Keratinocyte (primary cell): ENCODE measurements at regions not wholly inside any gene's neighbourhood (a gene's known extent, or its start where the extent isn't known, plus 50 kb on each side); places are given as distances from the start of the nearest gene placed in this dataset.
"Not testable (repeated sequence)": the region's sequence is repeated elsewhere in the genome, so short reads cannot be mapped to it uniquely, and the experiment has no call there.

Experiments
- DNase-seq: peaks from one replicate; pipeline ENCODE4 v3.0.0-alpha.2; 2011; ENCODE audit warnings: low read depth, missing footprints, low spot score
- FAIRE-seq: peaks from 2 replicates; lab custom pipeline; 2011; peaks lifted over from hg19 to GRCh38; lab: Jason Lieb, UNC
- H2AFZ ChIP-seq: 2 replicates; pipeline ENCODE4 v1.6.0; 2012; ENCODE audit warnings: low read length, control low read depth, inconsistent platforms; ENCODE audit not compliant: control insufficient read depth
- H3K27ac ChIP-seq: 2 replicates; pipeline ENCODE4 v1.5.1; 2011; ENCODE audit warnings: low read length; ENCODE audit not compliant: control insufficient read depth, insufficient read depth
- H3K27me3 ChIP-seq: 3 replicates; pipeline ENCODE4 v1.6.0; 2011; ENCODE audit warnings: low read length; ENCODE audit not compliant: control insufficient read depth, insufficient read depth; ENCODE audit errors: extremely low read depth
- H3K36me3 ChIP-seq, 2 experiments: 2 replicates in 1 of 2; 3 replicates in 1 of 2; pipeline ENCODE4 v1.5.1; 2011; ENCODE audit warnings: low read length in 2 of 2, mild to moderate bottlenecking in 1 of 2; ENCODE audit not compliant: control insufficient read depth in 2 of 2, insufficient read depth in 2 of 2; ENCODE audit errors: extremely low read depth in 1 of 2
- H3K4me1 ChIP-seq: 3 replicates; pipeline ENCODE4 v1.5.1; 2011; ENCODE audit warnings: low read length; ENCODE audit not compliant: control insufficient read depth, insufficient read depth; ENCODE audit errors: extremely low read depth
- H3K4me2 ChIP-seq: 3 replicates; pipeline ENCODE4 v1.6.0; 2011; ENCODE audit warnings: low read depth, low read length; ENCODE audit not compliant: control insufficient read depth, insufficient read depth; ENCODE audit errors: extremely low read depth
- H3K4me3 ChIP-seq, 3 experiments: fragments of 200-600 bp in 1 of 3; sonication (generic) in 1 of 3; 2 replicates in 2 of 3; 3 replicates in 1 of 3; pipeline ENCODE4 v1.5.1; 2011 to 2016; ENCODE audit warnings: low read length in 3 of 3, mild to moderate bottlenecking in 3 of 3, control low read depth in 2 of 3, inconsistent platforms in 1 of 3, low read depth in 1 of 3, mixed read lengths in 1 of 3, mixed run types in 1 of 3, moderate library complexity in 1 of 3; ENCODE audit not compliant: control insufficient read depth in 2 of 3, insufficient read depth in 2 of 3; ENCODE audit errors: extremely low read depth in 1 of 3
- H3K79me2 ChIP-seq: 2 replicates; pipeline ENCODE4 v1.6.0; 2012; ENCODE audit warnings: low read length; ENCODE audit not compliant: control insufficient read depth, insufficient read depth
- H3K9ac ChIP-seq: 3 replicates; pipeline ENCODE4 v1.6.0; 2011; ENCODE audit warnings: low read length; ENCODE audit not compliant: control insufficient read depth, insufficient read depth; ENCODE audit errors: extremely low read depth
- H3K9me1 ChIP-seq: 3 replicates; pipeline ENCODE4 v1.6.0; 2011; ENCODE audit warnings: low read length; ENCODE audit not compliant: control insufficient read depth, insufficient read depth; ENCODE audit errors: extremely low read depth
- H3K9me3 ChIP-seq: 2 replicates; pipeline ENCODE4 v1.5.1; 2012; ENCODE audit warnings: low read depth, low read length; ENCODE audit not compliant: control insufficient read depth
- H4K20me1 ChIP-seq: 3 replicates; pipeline ENCODE4 v1.6.0; 2011; ENCODE audit warnings: low read length; ENCODE audit not compliant: control insufficient read depth, insufficient read depth; ENCODE audit errors: extremely low read depth
- EZH2 ChIP-seq: IDR thresholded peaks from one replicate; pipeline ENCODE4 v1.6.1; 2012; ENCODE audit warnings: inconsistent platforms, mild to moderate bottlenecking, low read length, moderate library complexity
- dilution Hi-C: fragments of 300-500 bp; cut with MboI; formaldehyde crosslinking; loops from one replicate; pipeline ENCODE4 v1.7.0; 2020; ENCODE audit warnings: low sequenced_read_pairs; ENCODE audit not compliant: extremely low pct_ligation_motif_present
- TF ChIP-seq, protein P1 (sequence below), 3 experiments: IDR thresholded peaks in 1 of 3; conservative IDR thresholded peaks in 1 of 3; optimal IDR thresholded peaks in 1 of 3; 2 replicates in 2 of 3; 3 replicates in 1 of 3; pipeline versions ENCODE3 to v1.5.1; 2011; ENCODE audit warnings: low read length in 3 of 3, mild to moderate bottlenecking in 3 of 3, moderate library complexity in 2 of 3, control low read depth in 1 of 3, inconsistent platforms in 1 of 3; ENCODE audit not compliant: insufficient read depth in 2 of 3; ENCODE audit errors: extremely low read depth in 1 of 3

DNA sequence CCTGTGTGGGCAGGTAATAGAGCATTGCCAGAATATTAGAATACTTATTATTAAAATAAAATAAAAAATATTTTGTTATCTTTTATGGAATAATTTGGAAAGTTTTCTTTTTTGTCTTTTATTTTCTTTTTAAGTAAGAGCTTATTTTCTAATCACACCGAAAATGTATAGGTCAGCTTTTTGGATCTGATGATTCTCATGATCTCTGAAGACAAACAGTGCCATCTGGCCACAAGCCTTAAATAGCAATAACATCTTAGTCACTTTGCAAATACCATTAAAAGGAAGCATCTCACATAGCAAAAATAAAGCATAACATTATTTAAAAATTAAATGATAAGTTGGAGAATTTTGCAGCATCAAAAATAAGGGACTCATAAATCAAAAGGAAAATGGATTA is 213.8 kb downstream of the PLA2G4A start:
- Histone ChIP-seq H3K79me2 (no peaks in the 10 kb centered on the region), H2AFZ (no peak overlapping the region), H4K20me1 (no peaks in the 10 kb centered on the region), H3K9ac (no peak overlapping the region), H3K4me2 (no peak overlapping the region), H3K4me1 (peaks cover 4% of the 10 kb centered on the region), H3K9me1 (no peaks in the 10 kb centered on the region), H3K4me3 (no peak overlapping the region), H3K27me3 (no peaks in the 10 kb centered on the region), H3K9me3 (no peaks in the 10 kb centered on the region), H3K36me3 (no peaks in the 10 kb centered on the region), H3K27ac (no peak overlapping the region)
- TF ChIP-seq, protein P1, sequence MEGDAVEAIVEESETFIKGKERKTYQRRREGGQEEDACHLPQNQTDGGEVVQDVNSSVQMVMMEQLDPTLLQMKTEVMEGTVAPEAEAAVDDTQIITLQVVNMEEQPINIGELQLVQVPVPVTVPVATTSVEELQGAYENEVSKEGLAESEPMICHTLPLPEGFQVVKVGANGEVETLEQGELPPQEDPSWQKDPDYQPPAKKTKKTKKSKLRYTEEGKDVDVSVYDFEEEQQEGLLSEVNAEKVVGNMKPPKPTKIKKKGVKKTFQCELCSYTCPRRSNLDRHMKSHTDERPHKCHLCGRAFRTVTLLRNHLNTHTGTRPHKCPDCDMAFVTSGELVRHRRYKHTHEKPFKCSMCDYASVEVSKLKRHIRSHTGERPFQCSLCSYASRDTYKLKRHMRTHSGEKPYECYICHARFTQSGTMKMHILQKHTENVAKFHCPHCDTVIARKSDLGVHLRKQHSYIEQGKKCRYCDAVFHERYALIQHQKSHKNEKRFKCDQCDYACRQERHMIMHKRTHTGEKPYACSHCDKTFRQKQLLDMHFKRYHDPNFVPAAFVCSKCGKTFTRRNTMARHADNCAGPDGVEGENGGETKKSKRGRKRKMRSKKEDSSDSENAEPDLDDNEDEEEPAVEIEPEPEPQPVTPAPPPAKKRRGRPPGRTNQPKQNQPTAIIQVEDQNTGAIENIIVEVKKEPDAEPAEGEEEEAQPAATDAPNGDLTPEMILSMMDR (optimal IDR thresholded peaks at IDR 0.05 in 1 of 3, IDR thresholded peaks at IDR 0.05 in 1 of 3, conservative IDR thresholded peaks at IDR 0.05 in 1 of 3; ENCODE audit: extremely low read depth in 1 of 3, insufficient read depth in 2 of 3, low read length in 3 of 3), result no peak
- TF ChIP-seq EZH2, result no peak
- DNase-seq (no peak), FAIRE-seq (no peak)
- dilution Hi-C loops, result no loop called here

DNA sequence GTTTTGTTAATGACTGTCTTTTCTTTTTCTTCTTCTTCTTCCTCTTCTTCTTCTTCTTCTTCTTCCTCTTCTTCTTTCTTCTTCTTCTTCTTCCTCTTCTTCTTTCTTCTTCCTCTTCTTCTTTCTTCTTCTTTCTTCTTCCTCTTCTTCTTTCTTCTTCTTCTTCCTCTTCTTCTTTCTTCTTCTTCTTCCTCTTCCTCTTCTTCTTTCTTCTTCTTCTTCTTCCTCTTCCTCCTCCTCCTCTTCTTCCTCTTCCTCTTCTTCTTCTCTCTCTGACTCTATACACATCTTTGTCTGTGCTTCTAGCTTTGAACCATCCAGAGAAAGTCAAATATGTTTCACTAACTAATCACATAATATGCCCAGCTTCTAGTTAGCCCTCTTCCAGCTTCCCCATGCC is 214.7 kb downstream of the PLA2G4A start:
- H3K36me3 ChIP-seq, H2AFZ ChIP-seq, H4K20me1 ChIP-seq, H3K9me1 ChIP-seq, H3K9ac ChIP-seq, H3K4me3 ChIP-seq, FAIRE-seq, H3K4me1 ChIP-seq, dilution Hi-C loops, H3K79me2 ChIP-seq, H3K27ac ChIP-seq, H3K27me3 ChIP-seq, H3K9me3 ChIP-seq, DNase-seq, H3K4me2 ChIP-seq: not testable (repeated sequence)

DNA sequence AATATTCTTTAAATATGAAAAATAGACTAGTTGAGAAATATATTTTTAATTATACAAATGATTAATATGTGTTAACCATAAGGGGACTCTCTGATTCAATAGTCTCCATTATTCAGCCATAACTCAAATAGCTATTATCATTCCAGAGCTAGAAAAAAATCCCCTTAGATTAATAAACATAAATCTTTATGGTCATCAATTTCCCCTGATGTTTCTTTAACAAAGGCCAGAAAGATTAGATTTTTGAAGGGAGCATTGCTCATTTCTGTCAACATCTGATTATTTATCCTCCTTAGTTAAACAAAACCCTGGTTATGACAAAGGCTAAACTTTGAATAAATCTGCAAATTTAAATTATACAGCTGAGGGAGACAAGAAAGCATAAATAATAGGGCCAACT is 215.7 kb downstream of the PLA2G4A start:
- Histone ChIP-seq H3K4me2 (no peak overlapping the region), H3K36me3 (no peaks in the 10 kb centered on the region), H3K4me3 (no peak overlapping the region), H3K9ac (no peak overlapping the region), H4K20me1 (no peaks in the 10 kb centered on the region), H3K9me3 (no peaks in the 10 kb centered on the region), H3K9me1 (no peaks in the 10 kb centered on the region), H3K79me2 (no peaks in the 10 kb centered on the region), H3K27me3 (no peaks in the 10 kb centered on the region), H2AFZ (no peak overlapping the region), H3K4me1 (no peaks in the 10 kb centered on the region), H3K27ac (no peak overlapping the region)
- dilution Hi-C loops, result no loop called here
- TF ChIP-seq EZH2, result no peak
- TF ChIP-seq, protein P1 (optimal IDR thresholded peaks at IDR 0.05 in 1 of 3, IDR thresholded peaks at IDR 0.05 in 1 of 3, conservative IDR thresholded peaks at IDR 0.05 in 1 of 3; ENCODE audit: extremely low read depth in 1 of 3, insufficient read depth in 2 of 3, low read length in 3 of 3), result no peak
- DNase-seq (no peak), FAIRE-seq (no peak)
